ENCODE measurements at regions not wholly inside any gene's neighbourhood (a gene's known extent, or its start where the extent isn't known, plus 50 kb on each side); places are given as distances from the start of the nearest gene placed in this dataset.

GRCh38 chr17:71899317-71899716, 221.5 kb upstream of the SOX9 start:
- Histone ChIP-seq H2AFZ (ENCODE audit: low read depth, low read length) (no peak overlapping the region), H3K4me1 (ENCODE audit: control insufficient read depth, extremely low read depth, insufficient read depth, low read length) (no peaks in the 10 kb centered on the region), H3K9ac (replicated peaks; ENCODE audit: extremely low read depth, insufficient read depth, low read length) (no peak overlapping the region), H4K20me1 (replicated peaks; ENCODE audit: control insufficient read depth, extremely low read depth, insufficient read depth, low read length) (no peaks in the 10 kb centered on the region), H3K27me3 (ENCODE audit: control insufficient read depth in 2 of 2, insufficient read depth in 2 of 2, low read length in 2 of 2) (no peaks in the 10 kb centered on the region), H3K79me2 (ENCODE audit: control insufficient read depth, insufficient read depth, low read length) (no peaks in the 10 kb centered on the region), H3K36me3 (ENCODE audit: control insufficient read depth in 2 of 2, extremely low read depth in 1 of 2, insufficient read depth in 2 of 2, low read length in 2 of 2) (no peaks in the 10 kb centered on the region), H3K9me3 (replicated peaks; ENCODE audit: control insufficient read depth, insufficient read depth, low read length) (peaks cover 6% of the 10 kb centered on the region), H3K9me1 (replicated peaks; ENCODE audit: control insufficient read depth, extremely low read depth, insufficient read depth, low read length) (no peaks in the 10 kb centered on the region), H3K4me3 (replicated peaks in 1 of 3; ENCODE audit: insufficient read depth in 1 of 3, low read depth in 1 of 3, low read length in 3 of 3) (no peak overlapping the region), H3K4me2 (ENCODE audit: insufficient read depth, low read length) (no peak overlapping the region), H3K27ac (ENCODE audit: insufficient read depth, low read depth, low read length) (no peak overlapping the region)
- DNase-seq (ENCODE audit: low read depth, low spot score) = no peak
- ChIA-PET CTCF (no interaction called here), POLR2A (no interaction called here)
- FAIRE-seq = no peak
- intact Hi-C loops (cut with micrococcal nuclease) (no loop called here), dilution Hi-C loops (cut with MboI; ENCODE audit: extremely low pct_ligation_motif_present, low sequenced_read_pairs) (no loop called here)
- BruUV-seq (replicated peaks) = no TSS peak
- no peak for TF ChIP-seq POLR2A (IDR thresholded peaks at IDR 0.05; ENCODE audit: low read depth, low read length)
- no peak for TF ChIP-seq MYC (IDR thresholded peaks at IDR 0.05; ENCODE audit: low read depth, low read length)
- TF ChIP-seq MAX (IDR thresholded peaks at IDR 0.05; ENCODE audit: insufficient read depth, insufficient read length) = no peak
- TF ChIP-seq JUN (IDR thresholded peaks at IDR 0.05; ENCODE audit: borderline replicate concordance, insufficient read depth, insufficient read length, low read depth) = no peak
- no peak for TF ChIP-seq GATA2 (IDR thresholded peaks at IDR 0.05; ENCODE audit: insufficient read depth, insufficient read length, low read depth, low read length)
- TF ChIP-seq, protein P1, sequence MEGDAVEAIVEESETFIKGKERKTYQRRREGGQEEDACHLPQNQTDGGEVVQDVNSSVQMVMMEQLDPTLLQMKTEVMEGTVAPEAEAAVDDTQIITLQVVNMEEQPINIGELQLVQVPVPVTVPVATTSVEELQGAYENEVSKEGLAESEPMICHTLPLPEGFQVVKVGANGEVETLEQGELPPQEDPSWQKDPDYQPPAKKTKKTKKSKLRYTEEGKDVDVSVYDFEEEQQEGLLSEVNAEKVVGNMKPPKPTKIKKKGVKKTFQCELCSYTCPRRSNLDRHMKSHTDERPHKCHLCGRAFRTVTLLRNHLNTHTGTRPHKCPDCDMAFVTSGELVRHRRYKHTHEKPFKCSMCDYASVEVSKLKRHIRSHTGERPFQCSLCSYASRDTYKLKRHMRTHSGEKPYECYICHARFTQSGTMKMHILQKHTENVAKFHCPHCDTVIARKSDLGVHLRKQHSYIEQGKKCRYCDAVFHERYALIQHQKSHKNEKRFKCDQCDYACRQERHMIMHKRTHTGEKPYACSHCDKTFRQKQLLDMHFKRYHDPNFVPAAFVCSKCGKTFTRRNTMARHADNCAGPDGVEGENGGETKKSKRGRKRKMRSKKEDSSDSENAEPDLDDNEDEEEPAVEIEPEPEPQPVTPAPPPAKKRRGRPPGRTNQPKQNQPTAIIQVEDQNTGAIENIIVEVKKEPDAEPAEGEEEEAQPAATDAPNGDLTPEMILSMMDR (IDR thresholded peaks at IDR 0.05; ENCODE audit: extremely low read depth in 1 of 2, insufficient read depth in 1 of 2, low read depth in 1 of 2, low read length in 2 of 2) = no peak
- no peak for TF ChIP-seq POLR2AphosphoS5 (IDR thresholded peaks at IDR 0.05; ENCODE audit: insufficient read depth, low read depth, low read length)
- no peak for TF ChIP-seq EZH2 (IDR thresholded peaks at IDR 0.05; ENCODE audit: borderline replicate concordance, low read depth, low read length, severe bottlenecking)
- TF ChIP-seq FOS (IDR thresholded peaks at IDR 0.05; ENCODE audit: borderline replicate concordance, insufficient read depth, low read length) = no peak

Measured in endothelial cell of umbilical vein (primary cell).